HCT116 (cell line): ENCODE measurements at regions not wholly inside any gene's neighbourhood (a gene's known extent, or its start where the extent isn't known, plus 50 kb on each side); places are given as distances from the start of the nearest gene placed in this dataset.

ENCODE experiments used
- ATAC-seq: fragments of 200-7000 bp; cut with Tn5 transposase; 2 replicates; pipeline ENCODE4 v1.9.1; 2020; ENCODE audit warnings: mild to moderate bottlenecking, moderate library complexity
- BruUV-seq: library from RNA; stranded (reverse); fragments of 400-500 nt; replicated peaks from 2 replicates; lab custom pipeline; 2021; lab: Mats Ljungman, UMichigan
- CTCF ChIA-PET: fragments of 300-600 bp; sonication (Branson Sonifier 250); formaldehyde crosslinking; loops from one replicate; lab custom pipeline; 2021; ENCODE audit warnings: antibody characterized with exemption; lab: Charles Lee
- POLR2A ChIA-PET: fragments of 300-600, 350-600 bp; sonication (Branson Sonifier 250); formaldehyde crosslinking; loops from one replicate; lab custom pipeline; 2021; ENCODE audit warnings: antibody characterized with exemption; lab: Charles Lee
- RAD21 ChIA-PET, 2 experiments: fragments of 300-600 bp; sonication (Branson Sonifier 250); formaldehyde crosslinking; loops; one replicate each; lab custom pipeline; 2023; ENCODE audit warnings: low total read pairs in 2 of 2; ENCODE audit not compliant: uncharacterized antibody in 2 of 2, unreplicated experiment in 2 of 2, low non-redundant PET in 1 of 2; lab: Charles Lee
- DNase-seq: peaks from one replicate; pipeline ENCODE4 v3.0.0-alpha.2; 2010; ENCODE audit warnings: low read depth, low spot score
- H2AFZ ChIP-seq: fragments of 200-600 bp; shearing (Covaris generic), sonication (generic); 2 replicates; pipeline ENCODE4 v1.6.1; 2017; ENCODE audit warnings: low read depth, mixed run types, mixed read lengths, antibody characterized with exemption, low read length; ENCODE audit not compliant: poor library complexity, severe bottlenecking
- H3K27ac ChIP-seq: 2 replicates; pipeline ENCODE4 v1.5.1; 2012; ENCODE audit warnings: low read depth, low read length
- H3K27me3 ChIP-seq: fragments of 200-600 bp; sonication (generic); 2 replicates; pipeline ENCODE4 v1.6.1; 2016; ENCODE audit warnings: mixed run types, low read length, mixed read lengths; ENCODE audit not compliant: insufficient read depth
- H3K36me3 ChIP-seq, 2 experiments: fragments of 200-500 bp in 1 of 2; fragments of 200-600 bp in 1 of 2; sonication (Bioruptor generic) in 1 of 2; sonication (generic) in 1 of 2; 2 replicates each; pipeline versions ENCODE4 v1.5.1 to v1.6.1; 2014 to 2016; ENCODE audit warnings: low read length in 2 of 2, inconsistent platforms in 1 of 2, mixed read lengths in 1 of 2, mixed run types in 1 of 2; ENCODE audit not compliant: insufficient read depth in 2 of 2, control insufficient read depth in 1 of 2
- H3K4me1 ChIP-seq, 2 experiments: fragments of 200-600 bp in 1 of 2; sonication (generic) in 1 of 2; 2 replicates each; pipeline versions ENCODE4 v1.5.1 to v1.6.1; 2012 to 2017; ENCODE audit warnings: low read length in 2 of 2, inconsistent platforms in 1 of 2, mild to moderate bottlenecking in 1 of 2, mixed read lengths in 1 of 2, mixed run types in 1 of 2, moderate library complexity in 1 of 2; ENCODE audit not compliant: insufficient read depth in 2 of 2, control insufficient read depth in 1 of 2
- H3K4me2 ChIP-seq: fragments of 200-600 bp; sonication (generic); 2 replicates; pipeline ENCODE4 v1.6.1; 2017; ENCODE audit warnings: mixed run types, low read length, mixed read lengths
- H3K4me3 ChIP-seq, 2 experiments: fragments of 200-600 bp in 1 of 2; sonication (generic) in 1 of 2; replicated peaks in 1 of 2; 2 replicates each; pipeline ENCODE4 v1.5.1; 2011 to 2016; ENCODE audit warnings: low read length in 2 of 2, control low read depth in 1 of 2, low read depth in 1 of 2, mild to moderate bottlenecking in 1 of 2, mixed read lengths in 1 of 2, mixed run types in 1 of 2
- H3K79me2 ChIP-seq: fragments of 200-600 bp; sonication (generic); 2 replicates; pipeline ENCODE4 v1.6.1; 2017; ENCODE audit warnings: mild to moderate bottlenecking, mixed run types, low read length, moderate library complexity, mixed read lengths; ENCODE audit not compliant: insufficient read depth
- H3K9ac ChIP-seq: fragments of 200-600 bp; sonication (generic); 2 replicates; pipeline ENCODE4 v1.6.1; 2016; ENCODE audit warnings: low read length, mixed read lengths
- H3K9me2 ChIP-seq: fragments of 200-600 bp; sonication (generic), shearing (Covaris generic); 2 replicates; pipeline ENCODE4 v1.6.1; 2017; ENCODE audit warnings: mixed run types, mild to moderate bottlenecking, moderate library complexity; ENCODE audit not compliant: insufficient read depth
- H3K9me3 ChIP-seq, 2 experiments: fragments of 200-500 bp in 1 of 2; fragments of 200-600 bp in 1 of 2; sonication (Bioruptor generic) in 1 of 2; sonication (generic) in 1 of 2; 2 replicates each; pipeline ENCODE4 v1.6.1; 2014 to 2017; ENCODE audit warnings: low read length in 2 of 2, mixed read lengths in 2 of 2, inconsistent platforms in 1 of 2, low read depth in 1 of 2, mild to moderate bottlenecking in 1 of 2, mixed run types in 1 of 2, moderate library complexity in 1 of 2; ENCODE audit not compliant: control insufficient read depth in 1 of 2, insufficient read depth in 1 of 2
- H4K20me1 ChIP-seq: fragments of 200-600 bp; sonication (generic), shearing (Covaris generic); 2 replicates; pipeline ENCODE4 v1.6.1; 2017; ENCODE audit warnings: mixed run types, mild to moderate bottlenecking, moderate library complexity; ENCODE audit not compliant: insufficient read depth
- CBX3 ChIP-seq: IDR thresholded peaks from 2 replicates; pipeline ENCODE4 v1.6.1; 2012; ENCODE audit warnings: low read depth
- CTCF ChIP-seq, 3 experiments: fragments of 200-600 bp in 1 of 3; sonication (generic) in 1 of 3; IDR thresholded peaks in 2 of 3; conservative IDR thresholded peaks in 1 of 3; 2 replicates each; pipeline ENCODE4 v1.5.1; 2012 to 2017; ENCODE audit warnings: low read depth in 2 of 3, low read length in 2 of 3, antibody characterized with exemption in 1 of 3, borderline replicate concordance in 1 of 3, control low read depth in 1 of 3, mild to moderate bottlenecking in 1 of 3, mixed read lengths in 1 of 3, mixed run types in 1 of 3, moderate library complexity in 1 of 3; ENCODE audit not compliant: insufficient read depth in 1 of 3
- ELF1 ChIP-seq: IDR thresholded peaks from 2 replicates; pipeline ENCODE4 v1.6.1; 2012; ENCODE audit warnings: low read depth, borderline replicate concordance
- EZH2phosphoT487 ChIP-seq: fragments of 200-600 bp; IDR thresholded peaks from 2 replicates; pipeline ENCODE4 v1.6.1; 2018; ENCODE audit warnings: antibody characterized with exemption, borderline replicate concordance
- FOSL1 ChIP-seq: IDR thresholded peaks from 2 replicates; pipeline ENCODE4 v1.6.1; 2012; ENCODE audit warnings: low read depth
- JUND ChIP-seq: IDR thresholded peaks from 2 replicates; pipeline ENCODE4 v1.6.1; 2012
- POLR2A ChIP-seq: IDR thresholded peaks from 2 replicates; pipeline ENCODE4 v1.7.0; 2011; ENCODE audit warnings: borderline replicate concordance; ENCODE audit not compliant: insufficient read depth, insufficient read length; ENCODE audit errors: extremely low read depth
- POLR2AphosphoS5 ChIP-seq: IDR thresholded peaks from 2 replicates; pipeline ENCODE4 v1.6.1; 2011; ENCODE audit warnings: mild to moderate bottlenecking, low read depth, low read length, moderate library complexity
- RAD21 ChIP-seq: IDR thresholded peaks from 2 replicates; pipeline ENCODE4 v1.6.1; 2012; ENCODE audit warnings: low read depth, mild to moderate bottlenecking
- SIN3A ChIP-seq: IDR thresholded peaks from 2 replicates; pipeline ENCODE4 v1.6.1; 2012; ENCODE audit warnings: low read depth
- SP1 ChIP-seq: IDR thresholded peaks from 2 replicates; pipeline ENCODE4 v1.6.1; 2012; ENCODE audit warnings: low read depth
- TCF7L2 ChIP-seq: IDR thresholded peaks from 2 replicates; pipeline ENCODE4 v1.7.0; 2011; ENCODE audit warnings: borderline replicate concordance, inconsistent platforms; ENCODE audit not compliant: insufficient read depth, insufficient read length; ENCODE audit errors: extremely low read depth
- YY1 ChIP-seq: IDR thresholded peaks from 2 replicates; pipeline ENCODE4 v1.6.1; 2011; ENCODE audit warnings: low read length, low read depth, moderate library complexity, mild to moderate bottlenecking; ENCODE audit not compliant: insufficient replicate concordance; ENCODE audit errors: extremely low read depth
- ZBTB33 ChIP-seq: IDR thresholded peaks from 2 replicates; pipeline ENCODE4 v1.6.1; 2011; ENCODE audit warnings: mild to moderate bottlenecking, low read length, moderate library complexity; ENCODE audit not compliant: insufficient replicate concordance; ENCODE audit errors: extremely low read depth
- ZFX ChIP-seq: fragments of 450-650 bp; IDR thresholded peaks from 2 replicates; pipeline ENCODE4 v1.6.1; 2017
- intact Hi-C: fragments of 100-400 bp; cut with micrococcal nuclease; formaldehyde crosslinking; loops from 2 replicates; pipeline ENCODE4 v1.10.0; 2022
- TF ChIP-seq, protein P1 (sequence below): IDR thresholded peaks from 2 replicates; pipeline ENCODE4 v1.6.1; 2012; ENCODE audit warnings: low read depth

- RAD21 ChIA-PET = no interaction called here
- no peak overlapping the region for H3K9ac ChIP-seq
- H2AFZ ChIP-seq = no peak overlapping the region
- intact Hi-C loops = no loop called here
- H4K20me1 ChIP-seq = no peaks in the 10 kb centered on the region
- POLR2A ChIA-PET = no interaction called here
- BruUV-seq = no TSS peak
- DNase-seq (no peak), ATAC-seq (no peak)
- no peaks in the 10 kb centered on the region for H3K9me2 ChIP-seq
- no peaks in the 10 kb centered on the region for H3K36me3 ChIP-seq
- TF ChIP-seq ELF1 (no peak), POLR2A (no peak), SP1 (no peak), TCF7L2 (no peak), CBX3 (no peak), EZH2phosphoT487 (no peak), JUND (no peak), RAD21 (no peak), YY1 (no peak), ZFX (no peak), FOSL1 (no peak), SIN3A (no peak), CTCF (IDR thresholded peaks at IDR 0.05 in 2 of 3, conservative IDR thresholded peaks at IDR 0.05 in 1 of 3; ENCODE audit: borderline replicate concordance in 1 of 3, insufficient read depth in 1 of 3, low read depth in 2 of 3, low read length in 2 of 3) (no peak), POLR2AphosphoS5 (no peak), ZBTB33 (no peak)
- TF ChIP-seq, protein P1, sequence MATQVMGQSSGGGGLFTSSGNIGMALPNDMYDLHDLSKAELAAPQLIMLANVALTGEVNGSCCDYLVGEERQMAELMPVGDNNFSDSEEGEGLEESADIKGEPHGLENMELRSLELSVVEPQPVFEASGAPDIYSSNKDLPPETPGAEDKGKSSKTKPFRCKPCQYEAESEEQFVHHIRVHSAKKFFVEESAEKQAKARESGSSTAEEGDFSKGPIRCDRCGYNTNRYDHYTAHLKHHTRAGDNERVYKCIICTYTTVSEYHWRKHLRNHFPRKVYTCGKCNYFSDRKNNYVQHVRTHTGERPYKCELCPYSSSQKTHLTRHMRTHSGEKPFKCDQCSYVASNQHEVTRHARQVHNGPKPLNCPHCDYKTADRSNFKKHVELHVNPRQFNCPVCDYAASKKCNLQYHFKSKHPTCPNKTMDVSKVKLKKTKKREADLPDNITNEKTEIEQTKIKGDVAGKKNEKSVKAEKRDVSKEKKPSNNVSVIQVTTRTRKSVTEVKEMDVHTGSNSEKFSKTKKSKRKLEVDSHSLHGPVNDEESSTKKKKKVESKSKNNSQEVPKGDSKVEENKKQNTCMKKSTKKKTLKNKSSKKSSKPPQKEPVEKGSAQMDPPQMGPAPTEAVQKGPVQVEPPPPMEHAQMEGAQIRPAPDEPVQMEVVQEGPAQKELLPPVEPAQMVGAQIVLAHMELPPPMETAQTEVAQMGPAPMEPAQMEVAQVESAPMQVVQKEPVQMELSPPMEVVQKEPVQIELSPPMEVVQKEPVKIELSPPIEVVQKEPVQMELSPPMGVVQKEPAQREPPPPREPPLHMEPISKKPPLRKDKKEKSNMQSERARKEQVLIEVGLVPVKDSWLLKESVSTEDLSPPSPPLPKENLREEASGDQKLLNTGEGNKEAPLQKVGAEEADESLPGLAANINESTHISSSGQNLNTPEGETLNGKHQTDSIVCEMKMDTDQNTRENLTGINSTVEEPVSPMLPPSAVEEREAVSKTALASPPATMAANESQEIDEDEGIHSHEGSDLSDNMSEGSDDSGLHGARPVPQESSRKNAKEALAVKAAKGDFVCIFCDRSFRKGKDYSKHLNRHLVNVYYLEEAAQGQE = no peak
- peaks cover 14% of the 10 kb centered on the region; the same call in 1 of the 2 replicates for H3K27me3 ChIP-seq
- no peak overlapping the region for H3K27ac ChIP-seq
- no peak overlapping the region for H3K4me3 ChIP-seq
- CTCF ChIA-PET = no interaction called here
- H3K9me3 ChIP-seq = no peaks in the 10 kb centered on the region
- no peaks in the 10 kb centered on the region for H3K79me2 ChIP-seq
- H3K4me2 ChIP-seq = no peak overlapping the region
- no peaks in the 10 kb centered on the region for H3K4me1 ChIP-seq
Measured at GRCh38 chr13:111510502-111511218, 190.2 kb downstream of the TEX29 start.
